Common myeloid progenitor, CD34-positive (primary cell): ENCODE measurements at regions not wholly inside any gene's neighbourhood (a gene's known extent, or its start where the extent isn't known, plus 50 kb on each side); places are given as distances from the start of the nearest gene placed in this dataset.

Source experiments
- CTCF ChIA-PET: fragments of 350-600 bp; sonication (Branson Sonifier 250); formaldehyde crosslinking; loops from one replicate; lab custom pipeline; 2021; ENCODE audit warnings: antibody characterized with exemption; lab: Charles Lee
- POLR2A ChIA-PET: fragments of 350-600 bp; sonication (Branson Sonifier 250); formaldehyde crosslinking; loops from one replicate; lab custom pipeline; 2021; ENCODE audit warnings: antibody characterized with exemption; lab: Charles Lee
- DNase-seq, 3 donors: peaks; one replicate each; pipeline versions ENCODE4 v3.0.0 to v3.0.0-alpha.2; 2013
- H3K27ac ChIP-seq, 2 experiments: 1 replicate in 1 of 2; 2 replicates in 1 of 2; pipeline ENCODE4 v1.7.0; 2013; ENCODE audit warnings: inconsistent platforms in 2 of 2, low read length in 2 of 2, mild to moderate bottlenecking in 2 of 2, low read depth in 1 of 2, moderate library complexity in 1 of 2; ENCODE audit not compliant: severe bottlenecking in 2 of 2, insufficient read depth in 1 of 2, poor library complexity in 1 of 2
- H3K27me3 ChIP-seq, 5 experiments: replicated peaks in 2 of 5; 1 replicate in 3 of 5; 2 replicates in 2 of 5; pipeline versions ENCODE4 v1.6.1 to v1.7.0; 2013; ENCODE audit warnings: low read length in 4 of 5, mild to moderate bottlenecking in 2 of 5, moderate library complexity in 2 of 5, inconsistent platforms in 1 of 5; ENCODE audit not compliant: insufficient read depth in 5 of 5, control insufficient read depth in 4 of 5
- H3K36me3 ChIP-seq, 4 experiments: 1 replicate in 2 of 4; 2 replicates in 2 of 4; pipeline versions ENCODE4 v1.6.1 to v1.7.0; 2013; ENCODE audit warnings: low read length in 3 of 4, control low read depth in 1 of 4, mild to moderate bottlenecking in 1 of 4; ENCODE audit not compliant: control insufficient read depth in 4 of 4, insufficient read depth in 4 of 4
- H3K4me1 ChIP-seq, 4 experiments: 1 replicate in 3 of 4; 2 replicates in 1 of 4; pipeline versions ENCODE4 v1.6.1 to v1.7.1; 2013; ENCODE audit warnings: low read length in 3 of 4, mild to moderate bottlenecking in 3 of 4, control low read depth in 1 of 4, inconsistent platforms in 1 of 4, moderate library complexity in 1 of 4; ENCODE audit not compliant: control insufficient read depth in 4 of 4, insufficient read depth in 4 of 4; ENCODE audit errors: control extremely low read depth in 1 of 4
- H3K4me3 ChIP-seq, 7 experiments: 1 replicate in 4 of 7; 2 replicates in 3 of 7; pipeline versions ENCODE4 v1.5.1 to v1.7.0; 2013; ENCODE audit warnings: mild to moderate bottlenecking in 7 of 7, low read length in 6 of 7, moderate library complexity in 6 of 7, inconsistent platforms in 2 of 7, low read depth in 2 of 7, control low read depth in 1 of 7; ENCODE audit not compliant: insufficient read depth in 4 of 7, control insufficient read depth in 1 of 7; ENCODE audit errors: extremely low read depth in 1 of 7
- H3K9me3 ChIP-seq, 5 experiments: 1 replicate in 4 of 5; 2 replicates in 1 of 5; pipeline versions ENCODE4 v1.6.1 to v1.7.1; 2013; ENCODE audit warnings: low read length in 4 of 5, mild to moderate bottlenecking in 2 of 5, inconsistent platforms in 1 of 5, low read depth in 1 of 5, moderate library complexity in 1 of 5; ENCODE audit not compliant: control insufficient read depth in 4 of 5, insufficient read depth in 2 of 5; ENCODE audit errors: control extremely low read depth in 1 of 5
- WGBS: methylation state at CpG from one replicate; pipeline ENCODE4 v1.1.5; 2013; ENCODE audit not compliant: insufficient coverage; 5-methylcytosine and 5-hydroxymethylcytosine counted together

DNA sequence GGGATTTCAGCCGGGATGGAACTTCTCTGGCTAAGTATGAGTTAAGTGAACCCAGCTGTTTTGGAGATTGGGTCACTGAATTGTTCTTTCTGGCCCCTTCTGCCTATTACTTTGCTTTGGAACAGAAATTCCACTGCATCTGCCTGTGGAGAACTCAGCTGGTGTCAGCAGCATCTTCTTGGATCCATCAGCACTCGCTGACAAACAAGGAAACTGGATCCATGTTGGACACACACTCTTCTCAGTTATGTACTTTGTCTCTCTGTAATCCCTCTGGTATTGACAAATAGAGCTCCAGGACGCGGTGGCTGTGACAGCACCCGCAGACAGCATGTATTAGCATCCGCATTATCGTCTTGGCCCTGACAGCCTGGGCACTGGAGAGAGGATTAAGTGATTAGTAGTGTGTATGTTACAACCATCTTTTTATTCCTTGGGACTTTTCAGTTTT is 73.0 kb upstream of the BMPER start:
- CTCF ChIA-PET: no interaction called here
- Histone ChIP-seq H3K36me3 (no peaks in the 10 kb centered on the region), H3K4me3 (no peak overlapping the region), H3K27me3 (no peaks in the 10 kb centered on the region), H3K9me3 (peaks cover 0 to 2% (median 0%) of the 10 kb centered on the region in 5 experiments), H3K4me1 (peaks cover 0 to 5% (median 4%) of the 10 kb centered on the region in 4 experiments), H3K27ac (no peak overlapping the region)
- DNase-seq: no peak
- POLR2A ChIA-PET: no interaction called here
- WGBS: 100% methylated on average over 2 of the region's 7 CpGs

DNA sequence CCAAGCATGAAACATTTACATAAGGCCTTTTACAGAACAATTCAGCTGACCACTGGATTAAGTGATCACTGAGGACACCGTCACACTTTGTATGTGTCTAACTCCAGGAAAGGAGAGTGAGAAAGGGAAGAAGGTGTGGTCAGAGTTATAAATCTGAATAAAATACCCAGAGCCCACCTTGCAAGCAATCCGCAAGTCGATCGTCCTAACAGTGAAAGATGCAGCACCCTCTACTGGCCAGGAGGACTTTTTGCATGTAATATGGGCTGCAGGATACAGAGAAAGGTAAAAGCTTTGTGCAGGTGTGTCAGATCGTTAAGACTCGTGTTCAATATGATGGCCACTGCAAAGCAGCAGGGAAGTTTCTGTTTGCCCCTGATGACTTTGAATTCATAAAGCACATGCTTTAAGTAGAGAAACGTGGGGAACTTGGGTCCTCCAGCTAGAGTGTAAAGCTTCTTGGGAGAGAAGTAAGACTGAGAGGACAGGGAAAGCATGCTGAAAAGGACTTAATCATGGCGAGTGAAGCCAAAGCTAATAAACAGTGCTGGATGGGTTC is 68.5 kb upstream of the BMPER start:
- WGBS: 96% methylated on average over 7 of the region's 8 CpGs
- no peak overlapping the region for H3K27ac ChIP-seq
- H3K4me3 ChIP-seq: no peak overlapping the region
- POLR2A ChIA-PET: no interaction called here
- CTCF ChIA-PET: interaction anchor here (1.3 to 1.6 kb wide), 2 partner anchors 72 to 77 kb away, joined by 3 to 4 read pairs; no protein-coding TSS in a partner anchor
- no peaks in the 10 kb centered on the region for H3K27me3 ChIP-seq
- H3K9me3 ChIP-seq: peaks cover 0 to 2% (median 0%) of the 10 kb centered on the region in 5 experiments
- peaks cover 0 to 5% (median 4%) of the 10 kb centered on the region in 4 experiments for H3K4me1 ChIP-seq
- no peaks in the 10 kb centered on the region for H3K36me3 ChIP-seq
- no peak for DNase-seq

DNA sequence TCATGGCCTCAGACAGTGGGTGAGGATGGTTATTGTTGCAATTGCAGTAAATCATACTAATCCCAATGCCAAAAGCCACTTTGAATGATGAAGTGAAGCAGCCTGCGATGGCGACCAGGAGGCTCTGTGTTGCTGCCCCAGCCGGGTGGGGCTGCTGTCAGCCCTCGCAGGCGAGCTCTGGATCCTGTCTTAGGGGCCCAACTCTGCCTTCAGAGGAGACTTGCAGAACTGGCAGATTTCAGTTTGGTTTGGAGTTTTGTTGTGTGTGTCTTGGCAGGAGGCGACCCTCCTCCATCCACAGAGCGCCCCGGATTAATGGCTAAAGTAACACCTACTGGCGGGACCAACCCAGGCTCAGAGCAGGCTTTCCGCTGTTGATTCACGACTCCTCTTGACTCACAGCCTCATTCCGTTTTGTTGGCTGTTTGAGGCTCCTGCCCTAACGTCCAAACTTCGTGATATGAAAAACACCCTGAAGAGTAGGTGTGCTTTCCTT is 67.9 kb upstream of the BMPER start:
- 96% methylated on average over 13 of the region's 14 CpGs for WGBS
- DNase-seq: no peak
- POLR2A ChIA-PET: no interaction called here
- Histone ChIP-seq H3K9me3 (peaks cover 0 to 2% (median 0%) of the 10 kb centered on the region in 5 experiments), H3K27me3 (no peaks in the 10 kb centered on the region), H3K27ac (no peak overlapping the region), H3K36me3 (no peaks in the 10 kb centered on the region), H3K4me1 (peaks cover 0 to 5% (median 4%) of the 10 kb centered on the region in 4 experiments), H3K4me3 (no peak overlapping the region)
- CTCF ChIA-PET: interaction anchor here (1.3 to 1.6 kb wide), 2 partner anchors 73 to 77 kb away, joined by 3 to 4 read pairs; no protein-coding TSS in a partner anchor

DNA sequence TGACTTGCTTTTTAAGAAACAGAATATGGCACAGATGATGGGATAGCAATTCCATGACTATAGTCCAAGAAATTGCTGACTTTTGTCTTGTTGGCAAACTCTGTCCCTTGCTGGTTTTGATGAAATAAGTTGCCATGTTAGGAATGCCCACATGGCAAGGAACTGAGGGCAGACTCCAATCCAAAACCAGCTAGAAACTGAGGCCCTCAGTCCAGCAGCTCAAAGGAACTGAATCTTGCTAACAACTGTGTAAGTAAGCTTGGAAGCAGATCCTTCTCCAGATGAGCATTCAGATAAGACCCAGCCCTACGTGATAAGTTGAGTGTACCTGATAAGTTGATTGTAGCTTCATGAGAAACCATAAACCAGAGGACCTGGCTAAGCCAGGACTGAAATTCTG is 64.3 kb upstream of the BMPER start:
- Histone ChIP-seq H3K27ac (no peak overlapping the region), H3K36me3 (no peaks in the 10 kb centered on the region), H3K9me3 (peaks cover 0 to 2% (median 0%) of the 10 kb centered on the region in 5 experiments), H3K27me3 (no peaks in the 10 kb centered on the region), H3K4me3 (no peak overlapping the region), H3K4me1 (no peaks in the 10 kb centered on the region)
- WGBS: 91% methylated on average over 1 of the region's 1 CpG
- ChIA-PET CTCF (interaction anchor here (1.5 kb wide), 1 partner anchor 16 kb away, joined by 5 read pairs; no protein-coding TSS in a partner anchor), POLR2A (no interaction called here)
- no peak for DNase-seq

DNA sequence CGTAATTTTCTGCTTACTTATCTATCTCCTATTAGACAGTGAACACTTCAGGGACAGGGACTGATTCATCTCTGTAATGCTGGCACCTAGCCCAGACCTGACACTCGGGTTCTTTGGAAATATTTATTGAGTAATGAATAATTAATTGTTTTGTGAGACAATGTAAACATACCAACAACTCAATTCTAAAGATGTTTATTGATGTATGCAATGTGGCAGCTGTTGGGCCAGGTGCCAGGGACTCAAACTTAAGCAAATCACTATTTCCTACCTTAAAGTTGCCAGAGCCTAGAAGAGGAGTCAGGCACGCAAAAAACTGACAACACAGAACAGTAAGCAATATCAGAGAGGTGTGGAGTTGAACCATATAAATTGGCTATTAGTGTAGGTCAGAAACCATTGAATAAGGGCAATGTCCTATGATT is 63.6 kb upstream of the BMPER start:
- Histone ChIP-seq H3K27me3 (no peaks in the 10 kb centered on the region), H3K4me3 (no peak overlapping the region), H3K36me3 (no peaks in the 10 kb centered on the region), H3K9me3 (peaks cover 0 to 2% (median 0%) of the 10 kb centered on the region in 5 experiments), H3K27ac (no peak overlapping the region), H3K4me1 (no peaks in the 10 kb centered on the region)
- no peak for DNase-seq
- WGBS: no CpG with 5 or more reads among the region's 3 CpGs
- POLR2A ChIA-PET: no interaction called here
- CTCF ChIA-PET: interaction anchor here (1.5 kb wide), 1 partner anchor 15 kb away, joined by 5 read pairs; no protein-coding TSS in a partner anchor

DNA sequence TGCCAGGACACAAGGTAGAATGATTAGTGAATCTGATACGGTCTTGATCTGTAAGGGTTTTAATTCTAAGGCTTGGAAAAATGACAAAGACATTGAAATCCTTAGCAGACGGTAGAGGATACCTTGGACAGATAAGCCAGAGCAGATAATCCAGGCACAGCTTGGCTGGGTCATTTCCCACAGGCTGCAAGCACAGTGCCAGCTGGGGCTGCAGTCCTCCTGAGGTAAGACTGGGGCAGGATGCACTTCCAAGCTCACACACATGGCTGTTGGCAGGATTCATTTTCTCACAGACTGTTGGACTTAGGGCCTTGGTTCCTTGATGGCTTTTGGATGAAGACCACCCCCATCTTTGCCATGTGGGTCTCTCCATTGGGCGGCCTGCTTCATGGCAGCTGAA is 63.2 kb upstream of the BMPER start:
- WGBS: 100% methylated on average over 3 of the region's 3 CpGs
- DNase-seq: no peak
- Histone ChIP-seq H3K4me3 (no peak overlapping the region), H3K36me3 (no peaks in the 10 kb centered on the region), H3K27ac (no peak overlapping the region), H3K27me3 (no peaks in the 10 kb centered on the region), H3K9me3 (no peaks in the 10 kb centered on the region), H3K4me1 (no peaks in the 10 kb centered on the region)
- ChIA-PET POLR2A (no interaction called here), CTCF (interaction anchor here (1.5 kb wide), 1 partner anchor 15 kb away, joined by 5 read pairs; no protein-coding TSS in a partner anchor)

DNA sequence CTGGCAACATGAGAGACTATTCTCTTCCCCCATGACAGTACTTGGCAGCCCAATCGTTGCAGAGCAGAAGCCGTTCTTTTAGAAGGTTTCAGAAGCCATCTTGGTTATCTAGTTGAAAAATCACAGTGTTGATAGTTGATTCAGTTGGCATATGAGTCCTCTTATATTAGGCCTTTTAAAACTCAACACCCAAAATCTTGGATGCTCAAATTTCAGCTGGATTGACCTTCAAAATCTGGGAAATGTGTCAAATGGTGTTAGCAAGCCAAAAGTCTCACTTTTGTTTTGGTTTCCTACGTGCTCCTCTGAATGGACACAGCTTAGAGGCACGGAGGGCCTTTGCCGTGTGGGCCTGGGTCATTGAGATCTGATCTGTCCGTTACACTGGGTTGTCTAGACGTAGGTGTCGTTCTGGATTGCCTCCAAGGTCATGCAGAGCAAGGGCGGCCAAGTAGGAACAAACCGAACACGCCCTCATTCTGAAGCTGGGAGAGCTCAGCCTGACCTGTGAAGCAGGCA is 59.3 kb upstream of the BMPER start:
- Histone ChIP-seq H3K27me3 (no peaks in the 10 kb centered on the region), H3K27ac (no peak overlapping the region), H3K4me3 (no peak overlapping the region), H3K9me3 (no peaks in the 10 kb centered on the region), H3K36me3 (no peaks in the 10 kb centered on the region), H3K4me1 (peaks cover 0 to 3% (median 0%) of the 10 kb centered on the region in 4 experiments)
- CTCF ChIA-PET: no interaction called here
- WGBS: 97% methylated on average over 11 of the region's 11 CpGs
- no peak for DNase-seq
- POLR2A ChIA-PET: no interaction called here
